ENCODE measurements at regions not wholly inside any gene's neighbourhood (a gene's known extent, or its start where the extent isn't known, plus 50 kb on each side); places are given as distances from the start of the nearest gene placed in this dataset.
"Not testable (repeated sequence)": the region's sequence is repeated elsewhere in the genome, so short reads cannot be mapped to it uniquely, and the experiment has no call there.

DNA sequence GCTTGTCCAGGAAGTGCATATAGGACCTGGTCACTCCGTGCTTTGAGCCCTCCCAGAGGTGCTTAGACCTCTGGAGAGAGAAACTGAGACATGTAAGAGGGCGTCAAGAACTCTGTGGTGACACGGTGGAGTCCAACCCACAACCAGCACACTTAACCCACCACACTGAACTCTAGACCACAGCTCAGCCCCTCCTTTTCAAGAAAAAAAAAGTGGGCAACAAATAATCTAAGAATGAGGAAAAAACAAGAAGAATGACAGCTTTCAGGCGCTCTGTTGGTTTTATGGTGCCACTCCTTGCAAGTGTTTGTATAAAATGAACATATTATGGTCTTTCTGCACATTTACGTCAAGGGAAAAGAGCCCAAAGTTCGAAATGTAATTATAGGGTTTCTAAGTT is 50.2 kb upstream of the SNAPC3 start:
- no peak for DNase-seq (ENCODE audit: low read depth in 1 of 2, low spot score in 1 of 2)

DNA sequence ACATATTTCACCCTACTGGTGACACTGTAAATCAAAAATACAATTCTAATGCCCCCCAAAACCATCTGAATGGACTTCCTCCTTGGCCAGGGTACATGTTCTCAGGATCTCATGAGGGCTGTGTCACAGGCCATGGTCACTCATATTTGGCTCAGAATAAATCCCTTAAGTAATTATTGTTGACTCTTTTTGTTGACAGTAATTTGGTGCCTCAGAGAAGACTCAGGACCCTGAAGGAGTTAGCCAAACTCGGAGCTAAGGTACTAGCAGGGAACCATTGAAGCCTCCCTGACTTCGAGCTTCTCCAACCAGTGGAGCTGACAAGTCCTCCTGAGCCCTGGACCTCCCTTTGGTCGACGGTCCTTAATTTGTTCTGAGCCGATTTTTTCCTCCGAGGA is 51.2 kb upstream of the SNAPC3 start:
- no peak for DNase-seq (ENCODE audit: low read depth in 1 of 2, low spot score in 1 of 2)

DNA sequence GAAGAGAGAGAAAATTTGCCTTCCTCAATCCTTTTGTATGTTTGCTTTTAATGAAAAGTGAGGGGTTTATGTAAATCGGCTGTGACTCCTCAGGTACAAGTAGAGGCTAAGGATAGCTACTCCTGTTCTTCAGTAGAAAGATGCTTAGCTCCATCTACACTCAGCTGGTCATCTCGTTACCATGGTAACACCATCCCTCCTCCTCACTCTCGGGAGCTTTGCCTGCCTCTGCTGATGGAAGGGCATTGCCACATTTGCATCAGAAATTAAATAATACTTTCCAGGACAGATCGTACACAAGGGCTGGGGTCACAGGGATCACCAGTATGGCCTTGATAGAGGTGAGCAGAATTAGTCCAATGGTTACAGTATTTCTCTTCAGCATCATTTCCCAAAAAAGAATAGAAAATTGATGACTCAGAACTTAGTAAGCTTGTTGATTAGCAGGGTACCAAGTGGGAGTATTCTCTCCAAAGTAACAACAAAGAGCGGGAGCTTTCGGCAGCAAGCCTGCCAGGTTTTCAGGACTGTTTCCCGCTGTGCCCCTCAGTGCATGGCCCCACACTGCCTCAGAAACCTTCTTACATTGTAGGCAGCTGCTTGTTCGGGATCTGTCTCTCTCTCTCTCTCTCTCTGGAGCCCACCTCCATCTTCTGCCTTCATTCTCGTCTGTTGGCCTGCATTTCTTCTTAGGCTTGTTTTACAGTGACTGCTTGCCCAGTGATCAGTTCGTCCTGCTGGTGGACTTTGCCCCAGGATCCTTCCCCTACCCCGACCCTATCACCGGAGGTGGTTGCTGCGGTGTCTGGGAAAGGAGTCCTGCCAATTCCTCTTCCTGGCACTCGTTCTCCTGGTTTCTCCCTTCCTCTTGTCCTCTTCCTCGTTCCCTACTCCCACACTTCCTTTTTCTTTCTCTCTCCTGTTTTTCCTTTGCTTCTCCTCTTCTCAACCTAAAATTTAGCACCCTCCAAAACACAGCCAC is 51.9 kb upstream of the SNAPC3 start:
- DNase-seq (ENCODE audit: low read depth in 1 of 2, low spot score in 1 of 2), result no peak

DNA sequence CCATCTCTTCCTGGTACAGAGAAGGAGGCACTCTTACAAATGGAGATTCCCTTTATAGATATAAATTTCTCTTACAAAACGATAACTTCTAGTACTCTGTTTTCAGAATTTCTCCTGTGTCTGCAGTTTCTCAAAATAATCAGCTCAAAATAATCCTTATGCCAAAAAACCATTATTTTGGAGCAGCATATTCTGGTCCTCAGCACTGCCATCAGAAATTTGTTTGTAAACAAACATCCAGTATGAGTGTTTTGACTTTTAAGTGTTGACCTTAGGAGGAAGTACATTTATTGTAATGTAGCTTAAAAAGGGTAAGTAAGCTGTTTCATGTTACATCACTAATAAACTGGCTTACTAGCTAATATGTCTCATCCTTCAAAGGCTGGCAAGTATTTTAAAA is 52.8 kb upstream of the SNAPC3 start:
- DNase-seq (ENCODE audit: low read depth in 1 of 2, low spot score in 1 of 2), result no peak

DNA sequence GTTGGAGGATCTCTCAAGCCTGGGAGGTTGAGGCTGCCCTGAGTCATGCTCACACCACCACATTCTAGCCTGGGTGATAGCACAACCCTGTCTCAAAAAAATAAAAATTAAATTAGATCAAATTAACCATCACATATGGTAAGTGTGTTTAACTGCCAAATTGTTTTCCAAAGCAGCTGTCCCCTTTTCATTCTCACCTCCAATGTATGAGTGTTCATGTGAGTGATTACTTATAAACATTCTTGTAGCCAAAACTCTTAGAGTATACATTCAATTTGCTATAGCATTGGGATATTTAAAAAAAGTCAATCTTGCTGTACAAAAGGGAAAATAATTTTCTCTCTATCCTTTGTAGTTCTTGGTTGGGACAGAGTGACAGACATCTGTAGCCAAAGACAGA is 53.4 kb upstream of the SNAPC3 start:
- DNase-seq (ENCODE audit: low read depth in 1 of 2, low spot score in 1 of 2), result no peak

DNA sequence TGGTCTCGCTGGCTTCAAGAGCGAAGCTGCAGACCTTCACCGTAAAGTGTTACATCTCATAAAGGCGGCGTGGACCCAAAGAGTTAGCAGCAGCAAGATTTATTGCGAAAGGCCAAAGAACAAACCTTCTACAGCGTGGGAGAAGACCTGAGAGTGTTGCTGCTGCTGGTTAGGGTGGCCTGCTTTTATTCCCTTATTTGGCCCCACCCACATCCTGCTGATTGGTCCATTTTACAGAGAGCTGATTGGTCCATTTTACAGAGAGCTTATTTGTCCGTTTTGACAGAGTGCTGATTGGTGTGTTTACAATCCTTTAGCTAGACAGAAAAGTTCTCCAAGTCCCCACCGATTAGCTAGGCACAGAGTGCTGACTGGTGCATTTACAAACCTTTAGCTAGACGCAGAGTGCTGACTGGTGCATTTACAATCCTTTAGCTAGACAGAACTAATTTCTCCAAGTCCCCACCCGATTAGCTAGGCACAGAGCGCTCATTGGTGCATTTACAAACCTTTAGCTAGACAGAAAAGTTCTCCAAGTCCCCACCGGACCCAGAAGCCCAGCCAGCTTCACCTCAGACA is 57.6 kb upstream of the SNAPC3 start:
- not testable (repeated sequence) for DNase-seq (ENCODE audit: low read depth in 1 of 2, low spot score in 1 of 2)

DNA sequence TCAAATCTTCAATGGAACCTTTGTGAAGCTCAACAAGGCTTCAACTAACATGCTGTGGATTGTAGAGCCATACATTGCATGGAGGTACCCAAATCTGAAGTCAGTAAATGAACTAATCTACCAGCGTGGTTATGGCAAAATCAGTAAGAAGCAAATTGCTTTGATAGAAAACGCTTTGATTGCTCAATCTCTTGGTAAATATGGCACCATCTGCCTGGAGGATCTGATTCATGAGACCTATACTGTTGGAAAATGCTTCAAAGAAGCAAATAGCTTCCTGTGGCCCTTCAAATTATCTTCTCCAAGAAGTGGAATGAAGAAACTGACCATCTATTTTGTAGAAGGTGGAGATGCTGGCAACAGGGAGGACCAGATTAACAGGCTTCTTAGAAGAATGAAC is 54.7 kb upstream of the TTC39B start:
- DNase-seq (ENCODE audit: low read depth in 1 of 2, low spot score in 1 of 2), result no peak

DNA sequence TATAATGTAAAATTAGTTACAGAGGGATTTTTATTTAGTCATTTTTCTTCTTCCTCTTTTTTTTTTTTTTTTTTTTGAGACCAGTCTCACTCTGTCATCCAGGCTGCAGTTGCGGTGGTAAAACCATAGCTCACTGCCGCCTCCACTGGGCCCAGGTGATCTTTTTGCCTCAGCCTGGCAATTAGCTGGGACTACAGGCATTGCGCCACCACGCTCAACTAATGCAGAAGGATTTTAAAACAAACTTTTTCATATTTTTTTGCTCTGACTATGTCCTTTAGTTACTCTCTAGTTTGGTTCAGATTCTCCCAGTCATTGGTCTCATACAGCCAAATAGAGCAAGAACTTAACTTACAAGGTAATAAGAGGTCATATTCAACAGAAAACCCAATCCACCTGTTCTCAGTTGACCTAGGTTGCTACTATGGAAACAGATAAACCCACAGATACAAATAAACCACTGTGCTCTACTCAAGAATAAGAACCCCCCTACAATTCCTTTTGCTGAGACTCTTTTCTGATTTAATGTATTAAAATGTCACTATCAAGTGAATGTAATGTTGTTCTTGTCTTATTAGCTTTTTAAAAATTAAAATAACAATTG is 50.1 kb upstream of the TTC39B start:
- peak in 1 of 2 donors; percentile 18 for DNase-seq (ENCODE audit: low read depth in 1 of 2, low spot score in 1 of 2)

All from stimulated activated CD4-positive, alpha-beta T cell treated with anti-CD3 and anti-CD28 coated beads, Interleukin-15, amount 100 ng/mL, for 1 hour (primary cell).